ENCODE measurements at regions not wholly inside any gene's neighbourhood (a gene's known extent, or its start where the extent isn't known, plus 50 kb on each side); places are given as distances from the start of the nearest gene placed in this dataset.
"Not testable (repeated sequence)": the region's sequence is repeated elsewhere in the genome, so short reads cannot be mapped to it uniquely, and the experiment has no call there.

GRCh38 chr15:38849046-38849445 is 284.4 kb upstream of the RASGRP1 start:
- TF ChIP-seq EZH2 (IDR thresholded peaks at IDR 0.05; ENCODE audit: borderline replicate concordance, low read depth, low read length, severe bottlenecking) = no peak
- no peak for TF ChIP-seq JUN (IDR thresholded peaks at IDR 0.05; ENCODE audit: borderline replicate concordance, insufficient read depth, insufficient read length, low read depth)
- no peak for TF ChIP-seq CTCF (IDR thresholded peaks at IDR 0.05; ENCODE audit: extremely low read depth in 1 of 2, insufficient read depth in 1 of 2, low read depth in 1 of 2, low read length in 2 of 2)
- TF ChIP-seq FOS (IDR thresholded peaks at IDR 0.05; ENCODE audit: borderline replicate concordance, insufficient read depth, low read length) = no peak
- no peak for TF ChIP-seq POLR2A (IDR thresholded peaks at IDR 0.05; ENCODE audit: low read depth, low read length)
- TF ChIP-seq MAX (IDR thresholded peaks at IDR 0.05; ENCODE audit: insufficient read depth, insufficient read length) = no peak
- TF ChIP-seq GATA2 (IDR thresholded peaks at IDR 0.05; ENCODE audit: insufficient read depth, insufficient read length, low read depth, low read length) = no peak
- DNase-seq (ENCODE audit: low read depth, low spot score) (no peak), FAIRE-seq (no peak)
- dilution Hi-C loops (cut with MboI; ENCODE audit: extremely low pct_ligation_motif_present, low sequenced_read_pairs) (loop anchor here (25.0 kb wide), 1 partner anchor 288 kb away; no protein-coding TSS in a partner anchor), intact Hi-C loops (cut with micrococcal nuclease) (no loop called here)
- H3K4me3 ChIP-seq (replicated peaks in 1 of 3; ENCODE audit: insufficient read depth in 1 of 3, low read depth in 1 of 3, low read length in 3 of 3) = no peak overlapping the region
- no peak overlapping the region for H3K4me2 ChIP-seq (ENCODE audit: insufficient read depth, low read length)
- no peaks in the 10 kb centered on the region for H4K20me1 ChIP-seq (replicated peaks; ENCODE audit: control insufficient read depth, extremely low read depth, insufficient read depth, low read length)
- H3K27ac ChIP-seq (ENCODE audit: insufficient read depth, low read depth, low read length) = no peak overlapping the region
- peaks cover 17% of the 10 kb centered on the region for H3K4me1 ChIP-seq (ENCODE audit: control insufficient read depth, extremely low read depth, insufficient read depth, low read length)
- no peaks in the 10 kb centered on the region for H3K36me3 ChIP-seq (ENCODE audit: control insufficient read depth in 2 of 2, extremely low read depth in 1 of 2, insufficient read depth in 2 of 2, low read length in 2 of 2)
- H3K27me3 ChIP-seq (ENCODE audit: control insufficient read depth in 2 of 2, insufficient read depth in 2 of 2, low read length in 2 of 2) = no peaks in the 10 kb centered on the region
- H3K9me1 ChIP-seq (replicated peaks; ENCODE audit: control insufficient read depth, extremely low read depth, insufficient read depth, low read length) = no peaks in the 10 kb centered on the region
- H3K9me3 ChIP-seq (replicated peaks; ENCODE audit: control insufficient read depth, insufficient read depth, low read length) = no peaks in the 10 kb centered on the region
- no peak overlapping the region for H3K9ac ChIP-seq (replicated peaks; ENCODE audit: extremely low read depth, insufficient read depth, low read length)
- no peaks in the 10 kb centered on the region for H3K79me2 ChIP-seq (ENCODE audit: control insufficient read depth, insufficient read depth, low read length)
- H2AFZ ChIP-seq (ENCODE audit: low read depth, low read length) = no peak overlapping the region
- POLR2A ChIA-PET = interaction anchor here (1.2 kb wide), 1 partner anchor 46 kb away, joined by 3 read pairs; no protein-coding TSS in a partner anchor
- no TSS peak for BruUV-seq (replicated peaks)
- CTCF ChIA-PET = interaction anchor here (1.4 kb wide), 1 partner anchor 9 kb away, joined by 5 read pairs; no protein-coding TSS in a partner anchor

GRCh38 chr15:38852188-38852587 is 287.6 kb upstream of the RASGRP1 start:
- H3K9ac ChIP-seq (replicated peaks; ENCODE audit: extremely low read depth, insufficient read depth, low read length); BruUV-seq (replicated peaks); FAIRE-seq; H3K79me2 ChIP-seq (ENCODE audit: control insufficient read depth, insufficient read depth, low read length); H2AFZ ChIP-seq (ENCODE audit: low read depth, low read length); dilution Hi-C loops (cut with MboI; ENCODE audit: extremely low pct_ligation_motif_present, low sequenced_read_pairs); H3K4me3 ChIP-seq (replicated peaks in 1 of 3; ENCODE audit: insufficient read depth in 1 of 3, low read depth in 1 of 3, low read length in 3 of 3); intact Hi-C loops (cut with micrococcal nuclease); H4K20me1 ChIP-seq (replicated peaks; ENCODE audit: control insufficient read depth, extremely low read depth, insufficient read depth, low read length); H3K27ac ChIP-seq (ENCODE audit: insufficient read depth, low read depth, low read length); H3K36me3 ChIP-seq (ENCODE audit: control insufficient read depth in 2 of 2, extremely low read depth in 1 of 2, insufficient read depth in 2 of 2, low read length in 2 of 2); H3K9me1 ChIP-seq (replicated peaks; ENCODE audit: control insufficient read depth, extremely low read depth, insufficient read depth, low read length); H3K4me2 ChIP-seq (ENCODE audit: insufficient read depth, low read length); H3K9me3 ChIP-seq (replicated peaks; ENCODE audit: control insufficient read depth, insufficient read depth, low read length); H3K27me3 ChIP-seq (ENCODE audit: control insufficient read depth in 2 of 2, insufficient read depth in 2 of 2, low read length in 2 of 2); CTCF ChIA-PET; H3K4me1 ChIP-seq (ENCODE audit: control insufficient read depth, extremely low read depth, insufficient read depth, low read length); POLR2A ChIA-PET; DNase-seq (ENCODE audit: low read depth, low spot score): not testable (repeated sequence)

Data from endothelial cell of umbilical vein (primary cell).